Gastroesophageal sphincter (tissue), 3 donors: ENCODE measurements at regions not wholly inside any gene's neighbourhood (a gene's known extent, or its start where the extent isn't known, plus 50 kb on each side); places are given as distances from the start of the nearest gene placed in this dataset.

Experiments
- EP300 ChIP-seq: sonication (generic); formaldehyde crosslinking; IDR thresholded peaks from one replicate; pipeline ENCODE4 v1.6.1; 2017; ENCODE audit warnings: antibody characterized with exemption, mild to moderate bottlenecking
- POLR2A ChIP-seq, 2 donors: fragments of 450-650 bp; IDR thresholded peaks; one replicate each; pipeline ENCODE4 v1.6.1; 2017; ENCODE audit warnings: antibody characterized with exemption in 2 of 2, mild to moderate bottlenecking in 2 of 2, moderate library complexity in 1 of 2
- POLR2AphosphoS5 ChIP-seq: sonication (generic); formaldehyde crosslinking; IDR thresholded peaks from one replicate; pipeline ENCODE4 v1.6.1; 2017; ENCODE audit warnings: antibody characterized with exemption
- TF ChIP-seq, protein P1 (sequence below), 4 experiments: fragments of 200-600 bp in 2 of 4; fragments of 450-650 bp in 2 of 4; sonication (generic) in 1 of 4; IDR thresholded peaks; one replicate each; pipeline ENCODE4 v1.5.1; 2017 to 2019; ENCODE audit warnings: antibody characterized with exemption in 4 of 4, mild to moderate bottlenecking in 2 of 4, moderate library complexity in 2 of 4

DNA sequence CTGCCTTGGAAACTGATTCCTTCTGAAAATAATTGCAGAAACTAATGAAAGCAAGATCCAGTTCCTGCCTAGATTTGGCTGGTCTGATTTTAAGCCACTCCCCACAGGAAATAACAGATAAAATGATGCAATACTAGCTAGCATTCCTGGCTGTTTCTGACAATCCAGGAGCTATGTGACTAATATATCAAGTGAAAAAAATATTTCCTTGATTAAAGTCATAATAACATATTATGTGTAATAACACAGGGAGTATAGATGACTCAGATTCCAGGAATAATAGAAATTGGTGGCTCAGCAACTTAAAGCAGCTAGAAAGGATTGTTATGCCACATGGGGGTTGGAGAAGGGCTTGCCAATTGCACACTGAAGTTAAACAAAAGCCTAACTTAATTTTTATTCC lies 182.7 kb upstream of the SALL4 start:
- TF ChIP-seq, protein P1, sequence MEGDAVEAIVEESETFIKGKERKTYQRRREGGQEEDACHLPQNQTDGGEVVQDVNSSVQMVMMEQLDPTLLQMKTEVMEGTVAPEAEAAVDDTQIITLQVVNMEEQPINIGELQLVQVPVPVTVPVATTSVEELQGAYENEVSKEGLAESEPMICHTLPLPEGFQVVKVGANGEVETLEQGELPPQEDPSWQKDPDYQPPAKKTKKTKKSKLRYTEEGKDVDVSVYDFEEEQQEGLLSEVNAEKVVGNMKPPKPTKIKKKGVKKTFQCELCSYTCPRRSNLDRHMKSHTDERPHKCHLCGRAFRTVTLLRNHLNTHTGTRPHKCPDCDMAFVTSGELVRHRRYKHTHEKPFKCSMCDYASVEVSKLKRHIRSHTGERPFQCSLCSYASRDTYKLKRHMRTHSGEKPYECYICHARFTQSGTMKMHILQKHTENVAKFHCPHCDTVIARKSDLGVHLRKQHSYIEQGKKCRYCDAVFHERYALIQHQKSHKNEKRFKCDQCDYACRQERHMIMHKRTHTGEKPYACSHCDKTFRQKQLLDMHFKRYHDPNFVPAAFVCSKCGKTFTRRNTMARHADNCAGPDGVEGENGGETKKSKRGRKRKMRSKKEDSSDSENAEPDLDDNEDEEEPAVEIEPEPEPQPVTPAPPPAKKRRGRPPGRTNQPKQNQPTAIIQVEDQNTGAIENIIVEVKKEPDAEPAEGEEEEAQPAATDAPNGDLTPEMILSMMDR (IDR thresholded peaks at IDR 0.05), result peak in 1 of 4 experiments; percentile 3
- TF ChIP-seq POLR2A (IDR thresholded peaks at IDR 0.05) (no peak), POLR2AphosphoS5 (peak; percentile 81), EP300 (no peak)
